ENCODE measurements at regions not wholly inside any gene's neighbourhood (a gene's known extent, or its start where the extent isn't known, plus 50 kb on each side); places are given as distances from the start of the nearest gene placed in this dataset.
"Not testable (repeated sequence)": the region's sequence is repeated elsewhere in the genome, so short reads cannot be mapped to it uniquely, and the experiment has no call there.

- H3K9me3 ChIP-seq (ENCODE audit: control insufficient read depth in 1 of 2, low read length in 2 of 2), result no peaks in the 10 kb centered on the region
- no peaks in the 10 kb centered on the region for H3K4me1 ChIP-seq (ENCODE audit: insufficient read depth, low read length)
- Mint-ChIP-seq H3K9me3 (peaks cover 0 to 79% (median 44%) of the 10 kb centered on the region in 8 donors), H3K36me3 (peaks cover 0 to 2% of the 10 kb centered on the region in 2 donors), H3K27ac (no peak overlapping the region), H3K27me3 (no peaks in the 10 kb centered on the region), H3K4me1 (peaks cover 0 to 1% (median 0%) of the 10 kb centered on the region in 4 donors), H3K4me3 (no peak overlapping the region)
- H3K27me3 ChIP-seq (ENCODE audit: insufficient read depth, low read length), result no peaks in the 10 kb centered on the region
- ChIA-PET POLR2A (ENCODE audit: partially characterized antibody) (no interaction called here), CTCF (ENCODE audit: partially characterized antibody) (no interaction called here)
- H3K36me3 ChIP-seq (ENCODE audit: insufficient read depth, low read length), result no peaks in the 10 kb centered on the region
- intact Hi-C loops (cut with micrococcal nuclease), result no loop called here
- H3K27ac ChIP-seq (ENCODE audit: low read depth, low read length), result no peak overlapping the region
- H3K4me3 ChIP-seq (ENCODE audit: low read length in 2 of 2), result no peak overlapping the region
- no peak for DNase-seq
These were observed 3515.0 kb downstream of the GOLGA6L6 start for GRCh38 chr15:17026633-17027032.

GRCh38 chr15:17022040-17022439, 3519.6 kb downstream of the GOLGA6L6 start:
- H3K4me3 ChIP-seq (ENCODE audit: low read length in 2 of 2); H3K27ac Mint-ChIP-seq; DNase-seq; H3K36me3 ChIP-seq (ENCODE audit: insufficient read depth, low read length); H3K4me1 ChIP-seq (ENCODE audit: insufficient read depth, low read length); POLR2A ChIA-PET (ENCODE audit: partially characterized antibody); H3K4me3 Mint-ChIP-seq; H3K4me1 Mint-ChIP-seq; intact Hi-C loops (cut with micrococcal nuclease); H3K27me3 ChIP-seq (ENCODE audit: insufficient read depth, low read length); H3K36me3 Mint-ChIP-seq; H3K9me3 ChIP-seq (ENCODE audit: control insufficient read depth in 1 of 2, low read length in 2 of 2); H3K27ac ChIP-seq (ENCODE audit: low read depth, low read length); H3K27me3 Mint-ChIP-seq; CTCF ChIA-PET (ENCODE audit: partially characterized antibody): not testable (repeated sequence)
- peaks cover 5 to 69% (median 35%) of the 10 kb centered on the region in 8 donors for H3K9me3 Mint-ChIP-seq
